GM23338 (cell line): ENCODE measurements at regions not wholly inside any gene's neighbourhood (a gene's known extent, or its start where the extent isn't known, plus 50 kb on each side); places are given as distances from the start of the nearest gene placed in this dataset.

Experiments used
- ATAC-seq: fragments of 200-7000 bp; cut with Tn5 transposase; 3 replicates; pipeline ENCODE4 v1.9.1; 2020
- DNase-seq: peaks from one replicate; pipeline ENCODE4 v3.0.0-alpha.2; 2015; ENCODE audit warnings: low spot score
- H2AFZ ChIP-seq: fragments of 200-600 bp; sonication (generic); 2 replicates; pipeline ENCODE4 v1.8.0; 2016; ENCODE audit warnings: antibody characterized with exemption, mild to moderate bottlenecking, moderate library complexity
- H3F3A ChIP-seq: fragments of 200-600 bp; sonication (generic); replicated peaks from 2 replicates; pipeline ENCODE4 v1.8.0; 2017; ENCODE audit warnings: antibody characterized with exemption, mixed run types, low read depth
- H3K27ac ChIP-seq: fragments of 200-600 bp; sonication (generic); 2 replicates; pipeline ENCODE4 v1.6.1; 2016; ENCODE audit warnings: low read depth
- H3K27me3 ChIP-seq: fragments of 200-600 bp; sonication (generic); 2 replicates; pipeline ENCODE4 v1.8.0; 2016; ENCODE audit warnings: mild to moderate bottlenecking, mixed run types, moderate library complexity; ENCODE audit not compliant: insufficient read depth
- H3K36me3 ChIP-seq: fragments of 200-600 bp; sonication (generic); 2 replicates; pipeline ENCODE4 v1.8.0; 2016; ENCODE audit warnings: mild to moderate bottlenecking; ENCODE audit not compliant: insufficient read depth
- H3K4me1 ChIP-seq: fragments of 200-600 bp; sonication (generic); 2 replicates; pipeline ENCODE4 v1.8.0; 2016; ENCODE audit warnings: mild to moderate bottlenecking, moderate library complexity; ENCODE audit not compliant: insufficient read depth
- H3K4me2 ChIP-seq: fragments of 200-600 bp; sonication (generic); 2 replicates; pipeline ENCODE4 v1.7.1; 2017; ENCODE audit warnings: mixed run types
- H3K4me3 ChIP-seq: fragments of 200-600 bp; sonication (generic); 2 replicates; pipeline ENCODE4 v1.6.1; 2016; ENCODE audit warnings: mixed run types
- H3K79me2 ChIP-seq: fragments of 200-600 bp; sonication (generic); replicated peaks from 2 replicates; pipeline ENCODE4 v1.8.0; 2017; ENCODE audit warnings: mild to moderate bottlenecking; ENCODE audit not compliant: insufficient read depth
- H3K9me2 ChIP-seq: fragments of 200-600 bp; sonication (generic); 2 replicates; pipeline ENCODE4 v1.8.0; 2017; ENCODE audit not compliant: insufficient read depth
- H4K20me1 ChIP-seq: fragments of 200-600 bp; sonication (generic); replicated peaks from 2 replicates; pipeline ENCODE4 v1.8.0; 2017; ENCODE audit warnings: mild to moderate bottlenecking; ENCODE audit not compliant: insufficient read depth
- H3K27ac Mint-ChIP-seq: 2 replicates; pipeline ENCODE4 v1.8.0; 2020; ENCODE audit warnings: inconsistent platforms, mild to moderate bottlenecking, moderate library complexity, mixed read lengths
- H3K27me3 Mint-ChIP-seq: 3 replicates; pipeline ENCODE4 v1.8.0; 2022; ENCODE audit warnings: low read depth, mild to moderate bottlenecking, moderate library complexity, mixed read lengths, inconsistent platforms; ENCODE audit not compliant: insufficient read depth, poor library complexity
- H3K36me3 Mint-ChIP-seq: 3 replicates; pipeline ENCODE4 v1.8.0; 2021; ENCODE audit warnings: low read depth, mild to moderate bottlenecking, inconsistent platforms, moderate library complexity, mixed read lengths
- H3K4me1 Mint-ChIP-seq: 3 replicates; pipeline ENCODE4 v1.8.0; 2020; ENCODE audit warnings: mild to moderate bottlenecking, inconsistent platforms, mixed read lengths
- H3K4me3 Mint-ChIP-seq: 3 replicates; pipeline ENCODE4 v1.8.0; 2021; ENCODE audit warnings: moderate library complexity, mild to moderate bottlenecking, inconsistent platforms, mixed read lengths
- H3K9me3 Mint-ChIP-seq: 3 replicates; pipeline ENCODE4 v1.8.0; 2020; ENCODE audit warnings: moderate library complexity, mild to moderate bottlenecking, inconsistent platforms, mixed read lengths
- CREB1 ChIP-seq: fragments of 250-450 bp; sonication (Bioruptor Pico); IDR thresholded peaks from 2 replicates; pipeline ENCODE4 v1.5.0; 2020; ENCODE audit warnings: low read depth, mild to moderate bottlenecking, moderate library complexity
- EZH2 ChIP-seq: fragments of 200-600 bp; sonication (generic); IDR thresholded peaks from one replicate; pipeline ENCODE4 v1.8.0; 2017; ENCODE audit warnings: antibody characterized with exemption, mild to moderate bottlenecking, low read depth; ENCODE audit not compliant: unreplicated experiment
- EZH2phosphoT487 ChIP-seq: fragments of 200-600 bp; sonication (generic); IDR thresholded peaks from one replicate; pipeline ENCODE4 v1.8.1; 2018; ENCODE audit warnings: antibody characterized with exemption; ENCODE audit not compliant: unreplicated experiment
- JUNB ChIP-seq: IDR thresholded peaks from one replicate; pipeline ENCODE4 v1.6.1; 2016; ENCODE audit warnings: antibody characterized with exemption; ENCODE audit not compliant: unreplicated experiment
- NANOG ChIP-seq: IDR thresholded peaks from 2 replicates; pipeline ENCODE4 v1.6.1; 2016; ENCODE audit warnings: antibody characterized with exemption, borderline replicate concordance
- POLR2AphosphoS5 ChIP-seq: IDR thresholded peaks from 2 replicates; pipeline ENCODE4 v1.6.1; 2016; ENCODE audit warnings: antibody characterized with exemption, low read depth
- STAT1 ChIP-seq: IDR thresholded peaks from one replicate; pipeline ENCODE4 v1.6.1; 2016; ENCODE audit warnings: antibody characterized with exemption; ENCODE audit not compliant: unreplicated experiment
- ZNF114 ChIP-seq: fragments of 250-450 bp; sonication (Bioruptor Pico); IDR thresholded peaks from 2 replicates; pipeline ENCODE4 v1.5.0; 2020; ENCODE audit warnings: mild to moderate bottlenecking, moderate library complexity
- ZNF331 ChIP-seq: fragments of 250-450 bp; sonication (Bioruptor Pico); IDR thresholded peaks from 2 replicates; pipeline ENCODE4 v1.5.0; 2020; ENCODE audit warnings: low read depth, mild to moderate bottlenecking, moderate library complexity
- TF ChIP-seq, protein P1 (sequence below): IDR thresholded peaks from 2 replicates; pipeline ENCODE4 v1.6.1; 2016; ENCODE audit warnings: antibody characterized with exemption
- TF ChIP-seq, protein P2 (sequence below), 2 experiments: fragments of 200-600 bp in 1 of 2; sonication (generic) in 1 of 2; conservative IDR thresholded peaks; 2 replicates each; pipeline versions ENCODE4 v1.5.1 to v1.6.1; 2016 to 2017; ENCODE audit warnings: antibody characterized with exemption in 2 of 2, low read depth in 2 of 2, mild to moderate bottlenecking in 2 of 2, moderate library complexity in 1 of 2
- TF ChIP-seq, protein P3 (sequence below): fragments of 250-450 bp; sonication (Bioruptor Pico); IDR thresholded peaks from 2 replicates; pipeline ENCODE4 v1.5.0; 2020; ENCODE audit warnings: mild to moderate bottlenecking, moderate library complexity
- TF ChIP-seq, protein P4 (sequence below): IDR thresholded peaks from one replicate; pipeline ENCODE4 v1.6.1; 2018; ENCODE audit warnings: antibody characterized with exemption; ENCODE audit not compliant: unreplicated experiment

DNA sequence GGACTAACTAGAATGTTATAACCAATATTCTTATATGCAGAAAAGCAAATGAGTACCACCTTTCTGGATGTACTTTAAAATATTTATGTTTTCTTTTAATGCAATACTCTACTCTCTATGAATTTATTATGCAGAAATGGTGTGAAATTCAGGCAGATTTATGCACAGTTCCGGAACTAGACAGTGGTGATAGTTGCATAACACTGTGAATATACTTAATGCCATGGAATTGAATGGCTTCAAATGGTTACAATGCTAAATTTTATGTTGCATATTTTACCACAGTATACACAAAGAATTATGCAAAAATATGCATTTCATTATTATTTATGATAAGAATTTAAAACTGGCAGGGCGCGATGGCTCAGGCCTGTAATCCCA lies 287.8 kb upstream of the FN1 start:
- no peaks in the 10 kb centered on the region for H4K20me1 ChIP-seq
- TF ChIP-seq JUNB (no peak), ZNF331 (CRISPR knock-in tag) (no peak), NANOG (no peak), ZNF114 (CRISPR knock-in tag) (no peak), POLR2AphosphoS5 (no peak), CREB1 (CRISPR knock-in tag) (no peak), EZH2 (no peak), EZH2phosphoT487 (no peak), STAT1 (no peak)
- TF ChIP-seq, protein P1, sequence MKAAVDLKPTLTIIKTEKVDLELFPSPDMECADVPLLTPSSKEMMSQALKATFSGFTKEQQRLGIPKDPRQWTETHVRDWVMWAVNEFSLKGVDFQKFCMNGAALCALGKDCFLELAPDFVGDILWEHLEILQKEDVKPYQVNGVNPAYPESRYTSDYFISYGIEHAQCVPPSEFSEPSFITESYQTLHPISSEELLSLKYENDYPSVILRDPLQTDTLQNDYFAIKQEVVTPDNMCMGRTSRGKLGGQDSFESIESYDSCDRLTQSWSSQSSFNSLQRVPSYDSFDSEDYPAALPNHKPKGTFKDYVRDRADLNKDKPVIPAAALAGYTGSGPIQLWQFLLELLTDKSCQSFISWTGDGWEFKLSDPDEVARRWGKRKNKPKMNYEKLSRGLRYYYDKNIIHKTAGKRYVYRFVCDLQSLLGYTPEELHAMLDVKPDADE = no peak
- TF ChIP-seq, protein P2, sequence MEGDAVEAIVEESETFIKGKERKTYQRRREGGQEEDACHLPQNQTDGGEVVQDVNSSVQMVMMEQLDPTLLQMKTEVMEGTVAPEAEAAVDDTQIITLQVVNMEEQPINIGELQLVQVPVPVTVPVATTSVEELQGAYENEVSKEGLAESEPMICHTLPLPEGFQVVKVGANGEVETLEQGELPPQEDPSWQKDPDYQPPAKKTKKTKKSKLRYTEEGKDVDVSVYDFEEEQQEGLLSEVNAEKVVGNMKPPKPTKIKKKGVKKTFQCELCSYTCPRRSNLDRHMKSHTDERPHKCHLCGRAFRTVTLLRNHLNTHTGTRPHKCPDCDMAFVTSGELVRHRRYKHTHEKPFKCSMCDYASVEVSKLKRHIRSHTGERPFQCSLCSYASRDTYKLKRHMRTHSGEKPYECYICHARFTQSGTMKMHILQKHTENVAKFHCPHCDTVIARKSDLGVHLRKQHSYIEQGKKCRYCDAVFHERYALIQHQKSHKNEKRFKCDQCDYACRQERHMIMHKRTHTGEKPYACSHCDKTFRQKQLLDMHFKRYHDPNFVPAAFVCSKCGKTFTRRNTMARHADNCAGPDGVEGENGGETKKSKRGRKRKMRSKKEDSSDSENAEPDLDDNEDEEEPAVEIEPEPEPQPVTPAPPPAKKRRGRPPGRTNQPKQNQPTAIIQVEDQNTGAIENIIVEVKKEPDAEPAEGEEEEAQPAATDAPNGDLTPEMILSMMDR (conservative IDR thresholded peaks at IDR 0.05; ENCODE audit: low read depth in 2 of 2) = no peak
- TF ChIP-seq, protein P3, sequence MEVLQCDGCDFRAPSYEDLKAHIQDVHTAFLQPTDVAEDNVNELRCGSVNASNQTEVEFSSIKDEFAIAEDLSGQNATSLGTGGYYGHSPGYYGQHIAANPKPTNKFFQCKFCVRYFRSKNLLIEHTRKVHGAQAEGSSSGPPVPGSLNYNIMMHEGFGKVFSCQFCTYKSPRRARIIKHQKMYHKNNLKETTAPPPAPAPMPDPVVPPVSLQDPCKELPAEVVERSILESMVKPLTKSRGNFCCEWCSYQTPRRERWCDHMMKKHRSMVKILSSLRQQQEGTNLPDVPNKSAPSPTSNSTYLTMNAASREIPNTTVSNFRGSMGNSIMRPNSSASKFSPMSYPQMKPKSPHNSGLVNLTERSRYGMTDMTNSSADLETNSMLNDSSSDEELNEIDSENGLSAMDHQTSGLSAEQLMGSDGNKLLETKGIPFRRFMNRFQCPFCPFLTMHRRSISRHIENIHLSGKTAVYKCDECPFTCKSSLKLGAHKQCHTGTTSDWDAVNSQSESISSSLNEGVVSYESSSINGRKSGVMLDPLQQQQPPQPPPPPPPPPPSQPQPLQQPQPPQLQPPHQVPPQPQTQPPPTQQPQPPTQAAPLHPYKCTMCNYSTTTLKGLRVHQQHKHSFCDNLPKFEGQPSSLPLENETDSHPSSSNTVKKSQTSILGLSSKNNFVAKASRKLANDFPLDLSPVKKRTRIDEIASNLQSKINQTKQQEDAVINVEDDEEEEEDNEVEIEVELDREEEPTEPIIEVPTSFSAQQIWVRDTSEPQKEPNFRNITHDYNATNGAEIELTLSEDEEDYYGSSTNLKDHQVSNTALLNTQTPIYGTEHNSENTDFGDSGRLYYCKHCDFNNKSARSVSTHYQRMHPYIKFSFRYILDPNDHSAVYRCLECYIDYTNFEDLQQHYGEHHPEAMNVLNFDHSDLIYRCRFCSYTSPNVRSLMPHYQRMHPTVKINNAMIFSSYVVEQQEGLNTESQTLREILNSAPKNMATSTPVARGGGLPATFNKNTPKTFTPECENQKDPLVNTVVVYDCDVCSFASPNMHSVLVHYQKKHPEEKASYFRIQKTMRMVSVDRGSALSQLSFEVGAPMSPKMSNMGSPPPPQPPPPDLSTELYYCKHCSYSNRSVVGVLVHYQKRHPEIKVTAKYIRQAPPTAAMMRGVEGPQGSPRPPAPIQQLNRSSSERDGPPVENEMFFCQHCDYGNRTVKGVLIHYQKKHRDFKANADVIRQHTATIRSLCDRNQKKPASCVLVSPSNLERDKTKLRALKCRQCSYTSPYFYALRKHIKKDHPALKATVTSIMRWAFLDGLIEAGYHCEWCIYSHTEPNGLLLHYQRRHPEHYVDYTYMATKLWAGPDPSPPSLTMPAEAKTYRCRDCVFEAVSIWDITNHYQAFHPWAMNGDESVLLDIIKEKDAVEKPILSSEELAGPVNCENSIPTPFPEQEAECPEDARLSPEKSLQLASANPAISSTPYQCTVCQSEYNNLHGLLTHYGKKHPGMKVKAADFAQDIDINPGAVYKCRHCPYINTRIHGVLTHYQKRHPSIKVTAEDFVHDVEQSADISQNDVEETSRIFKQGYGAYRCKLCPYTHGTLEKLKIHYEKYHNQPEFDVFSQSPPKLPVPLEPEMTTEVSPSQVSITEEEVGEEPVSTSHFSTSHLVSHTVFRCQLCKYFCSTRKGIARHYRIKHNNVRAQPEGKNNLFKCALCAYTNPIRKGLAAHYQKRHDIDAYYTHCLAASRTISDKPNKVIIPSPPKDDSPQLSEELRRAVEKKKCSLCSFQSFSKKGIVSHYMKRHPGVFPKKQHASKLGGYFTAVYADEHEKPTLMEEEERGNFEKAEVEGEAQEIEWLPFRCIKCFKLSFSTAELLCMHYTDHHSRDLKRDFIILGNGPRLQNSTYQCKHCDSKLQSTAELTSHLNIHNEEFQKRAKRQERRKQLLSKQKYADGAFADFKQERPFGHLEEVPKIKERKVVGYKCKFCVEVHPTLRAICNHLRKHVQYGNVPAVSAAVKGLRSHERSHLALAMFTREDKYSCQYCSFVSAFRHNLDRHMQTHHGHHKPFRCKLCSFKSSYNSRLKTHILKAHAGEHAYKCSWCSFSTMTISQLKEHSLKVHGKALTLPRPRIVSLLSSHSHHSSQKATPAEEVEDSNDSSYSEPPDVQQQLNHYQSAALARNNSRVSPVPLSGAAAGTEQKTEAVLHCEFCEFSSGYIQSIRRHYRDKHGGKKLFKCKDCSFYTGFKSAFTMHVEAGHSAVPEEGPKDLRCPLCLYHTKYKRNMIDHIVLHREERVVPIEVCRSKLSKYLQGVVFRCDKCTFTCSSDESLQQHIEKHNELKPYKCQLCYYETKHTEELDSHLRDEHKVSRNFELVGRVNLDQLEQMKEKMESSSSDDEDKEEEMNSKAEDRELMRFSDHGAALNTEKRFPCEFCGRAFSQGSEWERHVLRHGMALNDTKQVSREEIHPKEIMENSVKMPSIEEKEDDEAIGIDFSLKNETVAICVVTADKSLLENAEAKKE (CRISPR knock-in tag) = no peak
- TF ChIP-seq, protein P4, sequence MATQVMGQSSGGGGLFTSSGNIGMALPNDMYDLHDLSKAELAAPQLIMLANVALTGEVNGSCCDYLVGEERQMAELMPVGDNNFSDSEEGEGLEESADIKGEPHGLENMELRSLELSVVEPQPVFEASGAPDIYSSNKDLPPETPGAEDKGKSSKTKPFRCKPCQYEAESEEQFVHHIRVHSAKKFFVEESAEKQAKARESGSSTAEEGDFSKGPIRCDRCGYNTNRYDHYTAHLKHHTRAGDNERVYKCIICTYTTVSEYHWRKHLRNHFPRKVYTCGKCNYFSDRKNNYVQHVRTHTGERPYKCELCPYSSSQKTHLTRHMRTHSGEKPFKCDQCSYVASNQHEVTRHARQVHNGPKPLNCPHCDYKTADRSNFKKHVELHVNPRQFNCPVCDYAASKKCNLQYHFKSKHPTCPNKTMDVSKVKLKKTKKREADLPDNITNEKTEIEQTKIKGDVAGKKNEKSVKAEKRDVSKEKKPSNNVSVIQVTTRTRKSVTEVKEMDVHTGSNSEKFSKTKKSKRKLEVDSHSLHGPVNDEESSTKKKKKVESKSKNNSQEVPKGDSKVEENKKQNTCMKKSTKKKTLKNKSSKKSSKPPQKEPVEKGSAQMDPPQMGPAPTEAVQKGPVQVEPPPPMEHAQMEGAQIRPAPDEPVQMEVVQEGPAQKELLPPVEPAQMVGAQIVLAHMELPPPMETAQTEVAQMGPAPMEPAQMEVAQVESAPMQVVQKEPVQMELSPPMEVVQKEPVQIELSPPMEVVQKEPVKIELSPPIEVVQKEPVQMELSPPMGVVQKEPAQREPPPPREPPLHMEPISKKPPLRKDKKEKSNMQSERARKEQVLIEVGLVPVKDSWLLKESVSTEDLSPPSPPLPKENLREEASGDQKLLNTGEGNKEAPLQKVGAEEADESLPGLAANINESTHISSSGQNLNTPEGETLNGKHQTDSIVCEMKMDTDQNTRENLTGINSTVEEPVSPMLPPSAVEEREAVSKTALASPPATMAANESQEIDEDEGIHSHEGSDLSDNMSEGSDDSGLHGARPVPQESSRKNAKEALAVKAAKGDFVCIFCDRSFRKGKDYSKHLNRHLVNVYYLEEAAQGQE = no peak
- no peaks in the 10 kb centered on the region for H3K9me2 ChIP-seq
- no peaks in the 10 kb centered on the region for H3K27me3 ChIP-seq
- no peaks in the 10 kb centered on the region; the same call in 1 of the 2 replicates for H3K36me3 ChIP-seq
- no peak overlapping the region for H3K4me2 ChIP-seq
- H2AFZ ChIP-seq = no peak overlapping the region
- Mint-ChIP-seq H3K27me3 (no peaks in the 10 kb centered on the region), H3K4me3 (no peak overlapping the region), H3K9me3 (no peaks in the 10 kb centered on the region), H3K4me1 (no peaks in the 10 kb centered on the region), H3K36me3 (no peaks in the 10 kb centered on the region), H3K27ac (no peak overlapping the region)
- no peaks in the 10 kb centered on the region for H3K4me1 ChIP-seq
- DNase-seq (no peak), ATAC-seq (no peak)
- H3K27ac ChIP-seq = no peak overlapping the region
- no peaks in the 10 kb centered on the region for H3F3A ChIP-seq
- H3K4me3 ChIP-seq = no peak overlapping the region
- H3K79me2 ChIP-seq = no peaks in the 10 kb centered on the region
